HG02938 (cell line): ENCODE measurements at regions not wholly inside any gene's neighbourhood (a gene's known extent, or its start where the extent isn't known, plus 50 kb on each side); places are given as distances from the start of the nearest gene placed in this dataset.

ENCODE experiments used
- ATAC-seq: cut with Tn5 transposase; IDR thresholded peaks from one replicate; pipeline ENCODE4 v1.9.1; 2021; ENCODE audit warnings: mild to moderate bottlenecking, moderate library complexity; ENCODE audit not compliant: unreplicated experiment

- ATAC-seq = no peak
Observed at GRCh38 chr17:79478841-79479240, 132.0 kb downstream of the RBFOX3 start.

- ATAC-seq = no peak
Observed at GRCh38 chr17:79478051-79478461, 132.8 kb downstream of the RBFOX3 start.

GRCh38 chr17:79476074-79476652, 134.7 kb downstream of the RBFOX3 start:
- ATAC-seq = no peak

GRCh38 chr17:79473876-79474440, 136.9 kb downstream of the RBFOX3 start:
- ATAC-seq = no peak

- ATAC-seq = no peak
Observed at GRCh38 chr17:79473111-79473875, 137.6 kb downstream of the RBFOX3 start.

GRCh38 chr17:79470754-79471153, 140.1 kb downstream of the RBFOX3 start:
- ATAC-seq = no peak

- no peak for ATAC-seq
Observed at GRCh38 chr17:79469646-79470045, 141.2 kb downstream of the RBFOX3 start.

- ATAC-seq = no peak
Observed at GRCh38 chr17:79468183-79468944, 142.5 kb downstream of the RBFOX3 start.

- no peak for ATAC-seq
Observed at GRCh38 chr17:79466562-79467350, 144.1 kb downstream of the RBFOX3 start.

GRCh38 chr17:79465681-79466025, 145.2 kb downstream of the RBFOX3 start:
- no peak for ATAC-seq

- ATAC-seq = no peak
Observed at GRCh38 chr17:79465011-79465680, 145.7 kb downstream of the RBFOX3 start.

GRCh38 chr17:79464318-79465010, 146.4 kb downstream of the RBFOX3 start:
- no peak for ATAC-seq

- ATAC-seq = no peak
Observed at GRCh38 chr17:79463421-79464317, 147.2 kb downstream of the RBFOX3 start.

GRCh38 chr17:79461041-79461440, 149.8 kb downstream of the RBFOX3 start:
- no peak for ATAC-seq

GRCh38 chr17:79459846-79460245, 151.0 kb downstream of the RBFOX3 start:
- no peak for ATAC-seq

- ATAC-seq = no peak
Observed at GRCh38 chr17:79459003-79459655, 151.7 kb downstream of the RBFOX3 start.

- no peak for ATAC-seq
Observed at GRCh38 chr17:79458356-79458755, 152.5 kb downstream of the RBFOX3 start.

GRCh38 chr17:79457889-79458288, 153.0 kb downstream of the RBFOX3 start:
- no peak for ATAC-seq
